GM19397 (cell line): ENCODE measurements at regions not wholly inside any gene's neighbourhood (a gene's known extent, or its start where the extent isn't known, plus 50 kb on each side); places are given as distances from the start of the nearest gene placed in this dataset.
"Not testable (repeated sequence)": the region's sequence is repeated elsewhere in the genome, so short reads cannot be mapped to it uniquely, and the experiment has no call there.

ENCODE experiments used
- ATAC-seq: cut with Tn5 transposase; IDR thresholded peaks from one replicate; pipeline ENCODE4 v1.9.1; 2021; ENCODE audit warnings: mild to moderate bottlenecking, moderate library complexity; ENCODE audit not compliant: unreplicated experiment

GRCh38 chr7:34330308-34330707 is 327.7 kb upstream of the NPSR1 start:
- ATAC-seq = no peak

DNA sequence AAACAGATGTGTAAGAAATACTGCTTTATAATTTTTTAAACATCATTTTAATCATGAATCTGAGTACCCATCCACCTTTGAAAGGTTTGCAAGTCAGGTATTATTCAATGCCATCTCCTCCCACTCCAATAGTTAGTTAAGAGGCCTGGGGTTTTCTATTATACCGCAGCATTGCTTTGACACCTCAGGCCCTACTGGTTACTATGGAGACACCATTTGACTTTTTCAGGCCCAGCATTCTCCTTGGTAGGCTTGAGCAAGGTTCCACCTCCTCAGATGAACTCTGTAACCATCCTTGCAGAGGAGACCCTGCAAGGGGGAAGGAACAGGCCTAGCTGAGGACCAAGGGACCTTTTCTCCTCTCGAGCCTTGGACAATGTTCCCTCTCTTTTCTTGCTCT is 326.9 kb upstream of the NPSR1 start:
- no peak for ATAC-seq

GRCh38 chr7:34332006-34332405 is 326.0 kb upstream of the NPSR1 start:
- no peak for ATAC-seq

- ATAC-seq = no peak
These were observed 324.8 kb upstream of the NPSR1 start for GRCh38 chr7:34333184-34333583.

DNA sequence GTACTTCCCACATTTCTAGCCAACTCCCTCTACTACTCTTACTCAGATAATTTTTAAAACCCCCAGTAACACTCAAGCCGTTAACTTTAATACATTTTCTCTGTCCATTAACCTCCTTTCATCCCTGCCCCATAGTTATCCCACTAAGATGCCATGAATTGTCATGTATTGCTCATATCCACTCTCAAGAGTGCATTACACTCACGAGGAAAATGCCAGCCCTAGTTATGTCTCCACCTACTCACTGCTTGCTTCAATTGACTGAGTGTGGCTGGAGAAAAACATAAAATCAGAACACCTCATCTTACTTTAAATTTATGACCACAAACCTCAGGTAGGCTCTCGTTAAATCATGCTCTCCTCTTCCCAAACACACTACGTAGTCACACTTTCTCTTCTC is 324.1 kb upstream of the NPSR1 start:
- ATAC-seq = no peak

- no peak for ATAC-seq
These were observed 320.9 kb upstream of the NPSR1 start for GRCh38 chr7:34337163-34337562.

DNA sequence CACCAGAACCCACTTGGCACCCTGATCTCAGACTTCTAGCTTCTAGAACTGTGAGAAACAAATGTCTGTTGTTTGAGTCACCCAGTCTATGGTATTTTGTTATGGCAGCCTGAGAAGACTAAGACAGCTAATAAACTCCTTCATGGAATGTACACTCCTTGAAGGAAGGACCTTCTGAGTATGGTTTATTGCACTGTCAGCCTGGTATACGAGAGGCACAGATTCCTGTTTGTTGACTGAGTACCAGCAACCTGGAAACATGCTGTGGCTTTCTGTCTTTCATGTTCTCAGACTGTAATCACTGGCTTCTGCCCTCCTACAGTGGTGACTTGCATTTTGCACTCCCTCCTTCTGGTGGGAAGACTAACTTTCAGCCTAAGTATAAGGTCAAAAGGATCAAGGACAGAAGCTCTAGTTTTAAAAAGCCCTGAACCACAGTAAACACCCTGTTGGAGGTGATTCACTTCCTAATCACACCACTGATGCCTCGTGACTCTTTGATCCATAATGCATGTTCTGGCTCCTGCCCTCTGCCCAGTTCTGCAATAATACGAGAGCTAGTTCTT is 319.0 kb upstream of the NPSR1 start:
- no peak for ATAC-seq

DNA sequence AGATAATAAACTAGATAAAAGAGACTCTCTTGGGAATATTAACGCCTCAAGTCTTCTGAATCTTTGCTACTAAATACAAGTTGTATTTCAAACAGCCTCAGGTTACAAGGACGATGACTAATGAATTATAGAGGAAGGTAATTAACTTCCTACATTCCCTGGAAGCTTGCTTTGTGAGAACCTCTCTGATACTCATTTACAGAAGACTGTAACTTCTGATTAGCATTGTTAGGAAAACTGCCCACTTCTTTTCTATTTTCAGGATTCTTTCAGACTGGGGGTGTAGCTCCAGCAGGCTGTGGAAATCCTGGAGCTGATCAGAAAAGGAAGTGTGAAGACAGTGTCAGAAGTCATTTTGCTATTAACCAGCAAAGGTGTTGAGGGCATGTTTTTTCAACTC is 316.7 kb upstream of the NPSR1 start:
- ATAC-seq = no peak

DNA sequence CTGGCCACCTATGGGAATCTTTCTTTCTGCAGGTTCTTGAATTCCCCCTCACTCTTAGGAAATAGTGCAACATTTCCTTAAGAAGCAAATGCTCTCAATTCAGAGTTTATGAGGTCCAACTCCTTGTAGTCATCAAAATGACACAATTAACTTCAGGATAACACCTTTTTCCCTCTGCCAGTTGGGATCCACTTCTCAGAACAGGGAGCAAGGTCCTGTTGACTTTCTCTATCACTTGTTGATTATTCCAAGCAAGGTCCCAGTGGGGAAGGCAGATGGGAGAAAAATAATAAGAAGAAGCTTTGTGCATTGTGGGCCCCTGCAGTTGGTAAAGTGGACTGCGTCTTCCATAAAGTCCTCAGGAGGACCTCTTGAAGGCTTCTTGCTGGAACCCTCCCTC is 315.6 kb upstream of the NPSR1 start:
- ATAC-seq = no peak

DNA sequence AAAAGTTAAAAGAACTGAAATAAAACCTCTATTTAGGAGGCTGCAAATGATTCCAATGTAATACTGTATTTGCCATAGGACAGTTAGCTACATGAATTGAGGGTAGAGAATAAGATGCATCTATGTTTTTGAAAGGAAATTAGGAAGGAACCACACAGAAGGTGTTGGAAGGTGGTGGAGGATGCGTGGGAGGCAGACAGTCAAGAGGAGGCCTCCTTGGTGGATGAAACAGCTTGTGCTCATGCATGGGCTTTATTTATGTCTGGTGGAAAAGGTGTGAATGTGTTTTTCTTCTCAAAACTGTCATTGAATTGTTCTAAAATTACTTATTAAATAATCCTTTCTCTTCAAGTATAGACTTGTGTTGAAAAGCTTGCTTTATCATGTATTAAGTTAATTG is 314.4 kb upstream of the NPSR1 start:
- ATAC-seq = no peak

DNA sequence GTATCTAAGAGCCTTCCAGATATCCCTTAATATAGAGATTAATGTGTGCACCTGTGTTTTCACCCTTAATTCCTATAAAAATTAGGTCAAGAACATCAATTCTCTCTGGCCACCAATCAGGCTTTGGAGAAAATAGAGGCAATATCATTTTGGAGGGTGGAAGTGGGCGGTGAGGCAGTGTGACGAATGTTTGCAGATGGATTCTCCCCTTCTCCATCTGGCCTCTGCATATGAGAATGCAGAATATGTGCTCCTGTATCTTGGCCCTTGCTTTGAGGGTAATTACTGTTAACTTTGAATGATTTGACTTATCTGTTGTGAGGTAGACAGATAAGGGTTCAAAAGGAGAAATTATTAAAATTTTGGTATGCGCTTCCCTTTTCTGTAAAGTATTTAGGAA is 304.0 kb upstream of the NPSR1 start:
- no peak for ATAC-seq

DNA sequence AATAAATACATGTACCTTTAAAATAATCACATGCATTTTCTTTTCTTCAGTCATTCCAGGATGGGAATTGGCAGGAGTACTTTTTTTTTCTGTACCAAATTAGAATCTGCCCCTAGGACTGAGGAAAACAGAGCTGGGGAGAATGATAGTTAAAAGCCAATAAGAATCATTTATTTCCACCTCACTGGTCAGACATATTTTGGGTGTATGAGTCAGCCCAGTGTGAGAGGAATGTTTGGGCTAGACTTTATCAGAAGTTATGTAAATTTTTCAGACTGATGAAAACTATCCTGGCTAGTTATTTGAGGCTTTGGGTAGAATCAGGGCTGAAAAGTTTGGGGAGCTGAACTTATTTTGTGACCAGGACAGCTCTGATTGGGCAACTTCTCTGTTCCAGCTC is 303.1 kb upstream of the NPSR1 start:
- no peak for ATAC-seq

GRCh38 chr7:34357068-34357467 is 300.9 kb upstream of the NPSR1 start:
- no peak for ATAC-seq

- ATAC-seq = no peak
These were observed 300.1 kb upstream of the NPSR1 start for GRCh38 chr7:34357946-34358345.

DNA sequence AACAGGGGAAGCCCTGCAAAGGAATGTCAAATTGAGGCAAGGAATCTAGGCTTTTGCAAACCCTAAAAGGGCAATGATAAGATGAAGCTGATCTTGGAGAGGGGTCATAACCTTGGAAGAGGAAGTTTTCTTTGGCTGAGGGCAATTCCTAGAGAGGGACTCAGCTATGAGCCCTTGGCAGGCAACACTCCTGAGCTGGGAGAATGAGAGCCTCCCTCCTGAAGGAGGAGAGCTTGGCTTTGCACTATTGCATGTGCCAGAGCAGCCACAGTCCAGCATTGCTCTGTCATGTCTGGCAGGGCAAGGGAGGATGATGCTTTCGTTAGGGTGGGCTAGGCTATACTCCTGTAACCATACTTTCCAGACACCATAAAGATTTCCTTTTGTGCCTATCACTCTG is 299.4 kb upstream of the NPSR1 start:
- not testable (repeated sequence) for ATAC-seq

- no peak for ATAC-seq
These were observed 296.3 kb upstream of the NPSR1 start for GRCh38 chr7:34361663-34362250.

GRCh38 chr7:34362621-34363020 is 295.4 kb upstream of the NPSR1 start:
- no peak for ATAC-seq

- ATAC-seq = no peak
These were observed 293.9 kb upstream of the NPSR1 start for GRCh38 chr7:34364130-34364529.

DNA sequence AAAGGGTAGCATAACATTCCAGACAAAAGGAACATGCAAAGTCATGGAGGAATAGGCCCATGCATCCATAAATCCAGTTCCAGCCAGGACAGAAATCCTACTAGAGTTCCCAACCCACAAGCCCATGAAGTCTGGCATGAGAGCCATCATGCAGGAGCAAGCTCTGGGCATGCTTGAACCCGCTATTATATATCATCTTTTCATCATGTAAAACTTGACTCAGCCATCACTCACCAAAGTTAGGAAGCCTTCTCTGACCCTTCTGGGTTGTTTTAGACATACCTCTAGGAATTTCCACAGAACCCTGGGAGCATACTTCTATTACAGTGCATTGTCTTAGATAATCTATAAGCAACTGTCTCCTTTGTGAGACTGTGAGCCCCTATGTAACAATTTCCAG is 293.0 kb upstream of the NPSR1 start:
- no peak for ATAC-seq

DNA sequence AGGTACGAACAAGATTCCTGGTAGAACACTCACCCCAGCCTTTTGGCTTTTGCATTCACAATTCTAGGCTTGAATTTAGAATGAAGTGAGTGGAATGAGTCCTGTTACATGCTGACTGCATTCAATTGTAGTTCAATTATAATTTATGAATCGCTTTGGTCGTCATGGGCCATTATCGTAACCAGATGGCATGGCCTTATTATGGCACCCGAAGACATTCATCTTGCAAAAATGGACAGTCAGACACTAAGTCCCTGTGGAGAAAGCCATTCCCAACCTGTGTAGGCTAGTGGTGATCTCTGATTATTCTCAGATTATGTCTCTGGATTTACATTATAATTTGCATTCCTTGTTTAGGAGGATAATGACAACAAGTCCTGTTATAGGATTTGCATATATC is 292.4 kb upstream of the NPSR1 start:
- ATAC-seq = no peak

DNA sequence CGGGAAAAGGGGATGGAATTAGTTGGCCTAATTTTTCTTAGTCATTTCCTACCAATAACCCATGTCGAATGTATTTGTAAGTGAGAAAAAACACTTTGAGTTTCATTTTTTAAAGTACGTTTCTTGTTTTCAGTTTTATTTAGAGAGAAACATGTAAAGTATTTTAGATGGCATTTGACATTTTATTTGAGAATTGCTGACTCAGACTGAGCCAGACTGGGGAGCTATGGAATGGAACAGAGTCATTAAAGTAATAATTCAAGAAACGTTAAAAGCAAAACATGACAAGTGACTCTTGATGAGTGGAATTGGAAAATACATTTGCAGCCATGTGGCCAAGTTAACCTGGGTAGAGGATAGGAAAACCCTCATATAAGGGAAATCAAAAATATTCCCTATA is 286.1 kb upstream of the NPSR1 start:
- no peak for ATAC-seq

GRCh38 chr7:34373940-34374339 is 284.1 kb upstream of the NPSR1 start:
- no peak for ATAC-seq

- no peak for ATAC-seq
These were observed 275.7 kb upstream of the NPSR1 start for GRCh38 chr7:34382166-34382893.
